HG03039 (cell line): ENCODE measurements at regions not wholly inside any gene's neighbourhood (a gene's known extent, or its start where the extent isn't known, plus 50 kb on each side); places are given as distances from the start of the nearest gene placed in this dataset.

Experiments
- ATAC-seq: cut with Tn5 transposase; IDR thresholded peaks from one replicate; pipeline ENCODE4 v1.9.1; 2021; ENCODE audit warnings: mild to moderate bottlenecking, moderate library complexity; ENCODE audit not compliant: unreplicated experiment

- no peak for ATAC-seq
These were observed 201.2 kb upstream of the PARD3B start for GRCh38 chr2:204344119-204344518.

DNA sequence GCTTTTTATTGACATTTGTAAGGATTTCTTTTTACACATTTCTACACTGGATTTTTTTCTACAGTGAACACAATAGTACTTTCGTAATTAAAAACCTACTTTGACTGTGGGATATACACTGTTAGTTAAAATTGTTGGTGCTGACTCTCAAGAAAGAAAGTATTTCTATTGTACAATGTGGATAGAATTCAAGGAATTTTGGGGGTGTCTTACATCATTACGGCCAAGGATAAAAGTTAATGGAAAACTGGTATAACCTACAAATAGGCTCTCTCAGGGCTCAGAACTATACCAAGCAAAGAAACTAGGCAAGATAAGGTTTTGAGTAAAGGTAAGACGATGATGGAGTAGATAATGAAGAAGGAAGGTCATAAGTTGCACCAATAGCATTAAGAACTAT, 198.4 kb upstream of the PARD3B start:
- ATAC-seq: no peak

- no peak for ATAC-seq
These were observed 191.5 kb upstream of the PARD3B start for GRCh38 chr2:204353823-204354222.

DNA sequence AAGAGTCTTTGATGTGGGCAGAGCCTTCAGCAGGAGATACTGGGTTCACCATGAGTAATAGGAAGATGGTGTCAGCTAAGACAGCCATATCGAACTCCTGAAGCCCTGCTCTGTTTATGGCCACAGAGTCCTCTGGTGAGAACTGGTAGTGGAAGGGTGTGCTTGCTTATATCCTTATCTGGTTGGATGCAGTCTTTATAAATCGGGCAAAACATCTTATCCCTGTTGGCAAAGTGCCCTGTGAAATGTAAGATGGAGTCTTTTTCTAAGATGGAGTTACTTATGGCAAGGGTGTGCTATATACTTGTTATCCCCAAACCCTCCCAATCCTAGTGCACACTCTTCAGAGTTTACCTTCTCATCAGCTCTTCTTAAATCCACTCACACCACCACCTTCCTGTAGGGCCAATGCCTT, 190.8 kb upstream of the PARD3B start:
- no peak for ATAC-seq

DNA sequence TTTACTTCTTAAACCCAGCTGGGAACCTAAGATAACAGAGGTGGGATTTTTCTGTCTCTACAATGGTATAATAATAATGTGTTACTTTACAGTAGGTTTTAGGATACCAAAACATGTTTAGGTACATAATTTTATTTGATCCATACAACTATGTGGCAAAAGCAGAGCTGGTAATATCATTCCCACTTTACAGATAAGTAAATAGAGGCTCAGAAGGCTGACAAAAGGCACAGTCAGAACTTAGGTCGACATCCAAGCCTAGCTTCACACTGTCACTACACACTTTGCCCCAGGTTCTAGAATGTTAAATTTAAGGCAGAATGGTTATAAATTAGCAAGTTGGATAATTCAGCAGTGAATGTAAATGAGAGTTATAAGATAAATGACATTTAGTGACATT, 189.6 kb upstream of the PARD3B start:
- no peak for ATAC-seq

GRCh38 chr2:204356151-204356641, 189.1 kb upstream of the PARD3B start:
- no peak for ATAC-seq

GRCh38 chr2:204357286-204357685, 188.0 kb upstream of the PARD3B start:
- ATAC-seq: no peak

GRCh38 chr2:204359076-204359475, 186.2 kb upstream of the PARD3B start:
- ATAC-seq: no peak

- ATAC-seq: no peak
These were observed 184.9 kb upstream of the PARD3B start for GRCh38 chr2:204360218-204361007.

GRCh38 chr2:204361738-204362137, 183.5 kb upstream of the PARD3B start:
- ATAC-seq: no peak

- no peak for ATAC-seq
These were observed 182.7 kb upstream of the PARD3B start for GRCh38 chr2:204362581-204362980.

DNA sequence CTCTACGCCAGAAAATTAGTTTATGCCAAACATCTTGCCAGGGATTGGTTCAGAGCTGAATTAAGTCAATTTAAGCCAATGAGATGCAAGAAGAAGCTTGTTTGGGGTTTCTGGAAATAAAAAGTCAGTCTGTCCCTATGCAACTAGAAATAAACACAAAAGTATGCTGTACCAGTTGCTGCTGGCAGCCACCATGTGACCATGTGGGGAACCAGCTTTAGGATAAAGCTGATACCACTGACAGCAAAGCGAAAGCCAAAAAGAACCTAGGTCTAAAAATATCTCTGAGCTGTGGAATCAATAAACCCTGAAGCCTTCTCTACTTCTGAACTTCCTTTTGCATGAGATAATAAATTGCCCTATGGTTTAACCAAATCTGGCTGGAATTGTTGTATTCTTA, 181.8 kb upstream of the PARD3B start:
- no peak for ATAC-seq

GRCh38 chr2:204364860-204365535, 180.3 kb upstream of the PARD3B start:
- no peak for ATAC-seq

- no peak for ATAC-seq
These were observed 179.5 kb upstream of the PARD3B start for GRCh38 chr2:204365811-204366210.

DNA sequence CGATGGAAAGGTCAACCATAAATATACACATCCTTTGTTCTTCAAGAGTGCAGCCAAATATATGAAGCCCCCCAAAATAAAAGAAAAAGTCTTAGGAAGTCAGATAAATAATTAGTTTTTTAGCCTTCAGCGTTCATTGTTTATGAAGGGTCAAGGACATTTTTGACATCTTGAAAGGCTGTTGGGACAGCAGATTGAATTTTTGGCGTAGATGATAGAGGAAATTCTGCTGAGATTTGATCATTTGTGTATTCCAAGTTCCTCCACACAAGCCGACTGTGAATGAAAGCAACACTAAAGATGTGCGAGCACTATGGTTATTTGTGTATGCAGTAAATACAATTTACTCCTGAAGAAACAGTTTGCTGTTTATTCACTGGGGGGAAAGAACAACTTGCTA, 177.8 kb upstream of the PARD3B start:
- ATAC-seq: no peak

- ATAC-seq: no peak
These were observed 175.0 kb upstream of the PARD3B start for GRCh38 chr2:204370172-204370718.

- no peak for ATAC-seq
These were observed 171.3 kb upstream of the PARD3B start for GRCh38 chr2:204373942-204374341.

DNA sequence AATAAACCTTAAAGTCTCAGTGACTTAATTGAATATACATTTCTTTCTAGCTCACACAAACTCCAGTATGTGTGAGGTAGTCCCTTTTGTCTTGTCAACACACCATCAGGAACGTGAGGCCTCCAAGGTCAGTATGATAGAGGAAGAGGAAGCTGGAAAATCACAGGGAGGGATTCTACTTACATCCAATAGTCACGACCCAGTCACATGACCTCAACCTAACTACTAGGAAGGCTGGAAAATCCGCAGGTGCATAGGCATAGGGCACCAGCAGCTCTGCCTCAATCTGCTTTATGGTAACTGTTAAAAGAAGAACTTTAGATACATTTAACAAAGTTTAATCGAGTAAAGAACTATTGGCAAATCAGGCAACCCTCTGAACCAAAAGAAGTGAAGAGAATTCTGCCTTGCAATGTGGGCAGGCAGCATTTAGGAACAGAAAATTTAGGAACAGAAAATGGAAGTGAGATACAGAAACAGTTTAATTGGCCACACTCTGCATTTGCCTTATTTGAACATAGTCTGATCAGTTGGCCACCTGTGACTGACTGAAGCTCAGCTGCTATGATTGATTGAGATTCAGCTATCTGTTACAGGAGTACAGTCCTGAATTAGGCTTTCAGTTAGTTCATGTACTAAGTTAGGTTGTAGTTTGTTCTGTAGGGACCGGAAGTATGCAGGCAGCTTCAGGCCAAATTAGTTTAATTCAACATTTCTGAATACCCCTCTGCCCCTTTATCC, 165.0 kb upstream of the PARD3B start:
- no peak for ATAC-seq

DNA sequence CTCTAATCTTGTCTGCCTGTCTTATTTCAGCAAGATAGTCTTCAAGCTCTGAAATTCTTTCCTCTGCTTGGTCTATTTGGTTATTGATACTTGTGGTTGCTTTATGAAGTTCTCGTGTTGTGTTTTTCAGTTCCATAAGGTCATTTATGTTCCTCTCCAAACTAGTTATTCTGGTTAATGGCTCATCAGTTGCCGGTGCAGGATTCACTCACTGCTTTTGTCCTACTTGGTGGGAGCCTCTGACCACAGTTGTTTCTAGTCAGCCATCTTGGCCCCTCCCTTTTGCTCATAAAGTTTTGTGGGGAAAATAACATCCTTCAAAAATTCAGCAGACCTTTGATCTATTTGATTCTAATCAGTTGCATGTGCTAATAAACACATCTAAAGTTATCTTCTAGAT, 158.6 kb upstream of the PARD3B start:
- no peak for ATAC-seq

DNA sequence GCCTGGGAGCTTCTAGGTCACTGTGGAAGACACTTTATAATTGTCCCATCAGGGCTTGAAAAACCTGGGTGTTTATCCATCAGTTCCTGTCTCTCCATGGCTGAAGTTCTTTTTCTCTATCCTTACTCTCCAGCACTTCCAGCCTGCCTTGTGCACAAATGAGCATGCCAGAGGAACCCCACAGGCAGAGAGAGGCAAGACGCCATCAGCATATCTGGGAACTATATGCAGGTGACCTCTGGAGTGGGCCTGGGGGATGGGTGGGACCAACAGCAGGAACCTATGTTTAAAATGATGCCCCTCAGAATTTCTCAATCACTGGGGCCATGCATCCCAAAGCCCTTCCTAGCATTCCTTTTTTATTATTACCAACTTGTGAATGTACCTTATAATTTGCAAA, 156.2 kb upstream of the PARD3B start:
- ATAC-seq: no peak

DNA sequence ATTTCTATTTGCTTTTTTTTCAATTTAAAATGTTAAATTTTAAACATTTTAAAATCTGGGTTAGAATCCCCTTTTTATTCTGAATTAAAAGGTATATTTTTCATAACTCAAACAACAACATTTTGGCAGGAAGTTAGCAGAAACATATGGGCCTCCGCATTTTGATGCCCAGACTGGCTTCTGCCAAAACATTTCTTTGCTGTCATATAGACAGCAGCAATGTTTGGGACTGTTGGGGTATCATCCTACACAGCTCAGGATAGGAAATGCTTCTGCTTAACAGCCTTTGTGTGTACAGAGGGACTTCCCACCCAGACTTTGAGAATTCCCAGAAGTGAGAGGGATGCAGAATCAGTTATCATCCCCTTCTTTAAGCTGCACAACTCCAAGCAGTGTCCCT, 155.4 kb upstream of the PARD3B start:
- no peak for ATAC-seq
